ENCODE measurements at regions not wholly inside any gene's neighbourhood (a gene's known extent, or its start where the extent isn't known, plus 50 kb on each side); places are given as distances from the start of the nearest gene placed in this dataset.
"Not testable (repeated sequence)": the region's sequence is repeated elsewhere in the genome, so short reads cannot be mapped to it uniquely, and the experiment has no call there.

DNA sequence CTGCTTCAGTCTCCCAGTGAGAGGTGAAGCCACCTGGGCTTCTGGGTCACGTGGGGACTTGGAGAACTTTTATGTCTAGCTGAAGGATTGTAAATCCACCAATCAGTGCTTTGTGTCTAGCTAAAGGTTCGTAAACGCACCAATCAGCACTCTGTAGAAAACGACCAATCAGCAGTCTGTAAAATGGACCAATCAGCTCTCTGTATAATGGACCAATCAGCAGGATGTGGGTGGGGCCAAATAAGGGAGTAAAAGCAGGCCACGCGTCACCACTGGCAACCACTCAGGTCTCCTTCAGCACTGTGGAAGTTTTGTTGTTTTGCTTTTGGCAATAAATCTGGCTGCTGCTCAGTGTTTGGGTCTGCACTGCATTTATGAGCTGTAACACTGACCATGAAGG is 69.1 kb upstream of the NREP start:
- Histone ChIP-seq H3K79me2 (ENCODE audit: insufficient read depth, low read length) (no peaks in the 10 kb centered on the region), H4K20me1 (ENCODE audit: insufficient read depth, low read length) (no peaks in the 10 kb centered on the region), H3K27me3 (ENCODE audit: insufficient read depth, low read length) (no peaks in the 10 kb centered on the region), H3K27ac (ENCODE audit: low read depth, low read length) (no peak overlapping the region), H3K36me3 (ENCODE audit: insufficient read depth, low read length) (no peaks in the 10 kb centered on the region), H3K4me3 (ENCODE audit: insufficient read depth, low read length) (no peak overlapping the region), H3K4me2 (ENCODE audit: insufficient read depth, low read length) (no peak overlapping the region), H3K9me3 (ENCODE audit: low read depth, low read length) (no peaks in the 10 kb centered on the region), H2AFZ (ENCODE audit: low read length) (no peak overlapping the region), H3K4me1 (ENCODE audit: insufficient read depth, low read length) (peaks cover 20% of the 10 kb centered on the region)
- TF ChIP-seq, protein P1, sequence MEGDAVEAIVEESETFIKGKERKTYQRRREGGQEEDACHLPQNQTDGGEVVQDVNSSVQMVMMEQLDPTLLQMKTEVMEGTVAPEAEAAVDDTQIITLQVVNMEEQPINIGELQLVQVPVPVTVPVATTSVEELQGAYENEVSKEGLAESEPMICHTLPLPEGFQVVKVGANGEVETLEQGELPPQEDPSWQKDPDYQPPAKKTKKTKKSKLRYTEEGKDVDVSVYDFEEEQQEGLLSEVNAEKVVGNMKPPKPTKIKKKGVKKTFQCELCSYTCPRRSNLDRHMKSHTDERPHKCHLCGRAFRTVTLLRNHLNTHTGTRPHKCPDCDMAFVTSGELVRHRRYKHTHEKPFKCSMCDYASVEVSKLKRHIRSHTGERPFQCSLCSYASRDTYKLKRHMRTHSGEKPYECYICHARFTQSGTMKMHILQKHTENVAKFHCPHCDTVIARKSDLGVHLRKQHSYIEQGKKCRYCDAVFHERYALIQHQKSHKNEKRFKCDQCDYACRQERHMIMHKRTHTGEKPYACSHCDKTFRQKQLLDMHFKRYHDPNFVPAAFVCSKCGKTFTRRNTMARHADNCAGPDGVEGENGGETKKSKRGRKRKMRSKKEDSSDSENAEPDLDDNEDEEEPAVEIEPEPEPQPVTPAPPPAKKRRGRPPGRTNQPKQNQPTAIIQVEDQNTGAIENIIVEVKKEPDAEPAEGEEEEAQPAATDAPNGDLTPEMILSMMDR (IDR thresholded peaks at IDR 0.05; ENCODE audit: extremely low read depth, low read depth, low read length) = no peak
- no peak for DNase-seq (ENCODE audit: insufficient read length, low spot score, missing footprints)

DNA sequence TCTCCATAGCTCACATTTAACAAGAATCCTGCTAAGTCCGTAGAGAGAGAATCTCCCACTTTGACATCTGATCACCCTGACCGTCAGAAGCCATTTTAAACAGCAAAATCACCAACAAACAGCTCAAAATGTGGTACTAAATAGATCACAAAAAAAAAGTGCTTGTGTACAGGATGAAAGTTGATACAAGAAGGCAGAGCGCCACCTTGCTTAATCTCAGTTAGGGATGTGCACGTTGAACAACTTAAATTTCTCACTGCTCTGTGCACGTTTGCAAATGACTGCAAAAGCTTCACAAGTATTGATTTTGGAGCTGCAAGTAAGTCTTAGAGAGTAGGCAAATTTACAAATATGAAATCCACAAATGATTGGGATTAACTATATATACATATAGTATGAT is 63.1 kb upstream of the NREP start:
- Histone ChIP-seq H3K4me3 (ENCODE audit: insufficient read depth, low read length) (no peak overlapping the region), H3K79me2 (ENCODE audit: insufficient read depth, low read length) (no peaks in the 10 kb centered on the region), H2AFZ (ENCODE audit: low read length) (no peak overlapping the region), H3K4me1 (ENCODE audit: insufficient read depth, low read length) (no peaks in the 10 kb centered on the region), H3K9me3 (ENCODE audit: low read depth, low read length) (no peaks in the 10 kb centered on the region), H4K20me1 (ENCODE audit: insufficient read depth, low read length) (no peaks in the 10 kb centered on the region), H3K27me3 (ENCODE audit: insufficient read depth, low read length) (no peaks in the 10 kb centered on the region), H3K36me3 (ENCODE audit: insufficient read depth, low read length) (no peaks in the 10 kb centered on the region), H3K27ac (ENCODE audit: low read depth, low read length) (no peak overlapping the region), H3K4me2 (ENCODE audit: insufficient read depth, low read length) (no peak overlapping the region)
- DNase-seq (ENCODE audit: insufficient read length, low spot score, missing footprints) = no peak
- TF ChIP-seq, protein P1 (IDR thresholded peaks at IDR 0.05; ENCODE audit: extremely low read depth, low read depth, low read length) = no peak

DNA sequence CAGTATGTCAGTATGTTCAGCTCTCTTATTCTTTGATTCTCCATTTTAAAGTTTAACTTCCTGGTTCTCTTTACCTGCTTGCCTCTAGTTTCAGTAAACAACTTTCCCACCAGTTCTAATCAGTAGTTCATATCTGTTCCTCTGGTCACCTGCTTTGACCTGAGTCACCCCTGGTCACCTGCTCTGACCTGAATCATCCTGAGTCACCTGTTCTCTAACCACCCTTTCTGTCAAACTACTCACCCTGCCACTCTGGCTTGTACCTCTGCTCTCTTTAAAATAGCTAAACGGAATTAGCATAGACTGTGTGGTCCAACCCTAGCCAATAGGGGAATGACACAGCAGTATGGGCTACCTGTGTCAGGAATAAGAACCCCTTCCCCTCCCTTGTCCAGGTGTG is 62.0 kb upstream of the NREP start:
- H2AFZ ChIP-seq (ENCODE audit: low read length); H3K79me2 ChIP-seq (ENCODE audit: insufficient read depth, low read length); H3K4me3 ChIP-seq (ENCODE audit: insufficient read depth, low read length); H3K27ac ChIP-seq (ENCODE audit: low read depth, low read length); H3K9me3 ChIP-seq (ENCODE audit: low read depth, low read length); H3K4me2 ChIP-seq (ENCODE audit: insufficient read depth, low read length); H3K4me1 ChIP-seq (ENCODE audit: insufficient read depth, low read length); H3K27me3 ChIP-seq (ENCODE audit: insufficient read depth, low read length); H4K20me1 ChIP-seq (ENCODE audit: insufficient read depth, low read length); H3K36me3 ChIP-seq (ENCODE audit: insufficient read depth, low read length); DNase-seq (ENCODE audit: insufficient read length, low spot score, missing footprints): not testable (repeated sequence)

DNA sequence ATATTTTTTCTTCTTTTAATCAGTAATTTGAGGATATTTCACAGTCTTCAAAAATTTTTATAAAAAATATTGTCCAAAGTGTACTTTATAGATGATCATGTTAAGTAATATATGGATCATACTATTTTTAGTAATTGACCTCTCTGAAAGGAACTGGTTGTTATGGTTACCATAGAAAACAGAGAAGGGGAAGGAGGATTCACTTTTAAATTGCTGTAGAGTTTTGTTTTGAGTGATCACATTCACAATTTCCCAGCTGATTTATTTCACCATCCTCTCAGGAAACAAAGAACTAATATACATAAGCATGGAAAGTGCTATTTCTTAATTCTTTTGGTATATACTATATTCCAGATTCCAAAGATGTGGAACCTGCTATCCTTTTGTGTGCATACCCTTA is 56.5 kb upstream of the NREP start:
- no peak overlapping the region for H3K27ac ChIP-seq (ENCODE audit: low read depth, low read length)
- no peak overlapping the region for H2AFZ ChIP-seq (ENCODE audit: low read length)
- TF ChIP-seq, protein P1 (IDR thresholded peaks at IDR 0.05; ENCODE audit: extremely low read depth, low read depth, low read length) = no peak
- H3K79me2 ChIP-seq (ENCODE audit: insufficient read depth, low read length) = no peaks in the 10 kb centered on the region
- no peaks in the 10 kb centered on the region for H4K20me1 ChIP-seq (ENCODE audit: insufficient read depth, low read length)
- no peaks in the 10 kb centered on the region for H3K27me3 ChIP-seq (ENCODE audit: insufficient read depth, low read length)
- peaks cover 5% of the 10 kb centered on the region for H3K4me1 ChIP-seq (ENCODE audit: insufficient read depth, low read length)
- no peaks in the 10 kb centered on the region for H3K36me3 ChIP-seq (ENCODE audit: insufficient read depth, low read length)
- no peak for DNase-seq (ENCODE audit: insufficient read length, low spot score, missing footprints)
- H3K9me3 ChIP-seq (ENCODE audit: low read depth, low read length) = no peaks in the 10 kb centered on the region
- H3K4me3 ChIP-seq (ENCODE audit: insufficient read depth, low read length) = no peak overlapping the region
- no peak overlapping the region for H3K4me2 ChIP-seq (ENCODE audit: insufficient read depth, low read length)

DNA sequence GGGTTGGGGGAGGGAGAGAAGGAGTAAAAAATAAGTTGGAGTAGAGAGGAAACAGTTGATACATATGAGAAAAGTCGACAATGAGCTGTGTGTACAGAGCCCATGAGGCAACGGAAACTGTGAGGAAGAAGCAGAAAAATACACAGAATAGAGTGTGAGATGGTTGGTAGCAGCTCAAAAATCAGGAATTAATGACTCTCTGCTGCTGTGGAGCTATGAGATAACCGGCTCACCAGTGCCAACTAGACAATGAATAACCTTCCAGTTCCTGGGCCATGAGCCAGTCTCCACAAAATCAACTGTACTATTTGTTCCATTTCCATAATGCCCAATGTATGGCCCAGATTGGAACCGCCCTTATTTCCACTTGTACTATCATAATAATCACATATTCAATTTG is 53.1 kb upstream of the NREP start:
- Histone ChIP-seq H3K4me2 (ENCODE audit: insufficient read depth, low read length) (no peak overlapping the region), H3K4me1 (ENCODE audit: insufficient read depth, low read length) (peaks cover 5% of the 10 kb centered on the region), H3K27me3 (ENCODE audit: insufficient read depth, low read length) (no peaks in the 10 kb centered on the region), H3K9me3 (ENCODE audit: low read depth, low read length) (no peaks in the 10 kb centered on the region), H3K4me3 (ENCODE audit: insufficient read depth, low read length) (no peak overlapping the region), H2AFZ (ENCODE audit: low read length) (no peak overlapping the region), H3K79me2 (ENCODE audit: insufficient read depth, low read length) (no peaks in the 10 kb centered on the region), H3K36me3 (ENCODE audit: insufficient read depth, low read length) (no peaks in the 10 kb centered on the region), H4K20me1 (ENCODE audit: insufficient read depth, low read length) (no peaks in the 10 kb centered on the region), H3K27ac (ENCODE audit: low read depth, low read length) (no peak overlapping the region)
- TF ChIP-seq, protein P1 (IDR thresholded peaks at IDR 0.05; ENCODE audit: extremely low read depth, low read depth, low read length) = no peak
- DNase-seq (ENCODE audit: insufficient read length, low spot score, missing footprints) = no peak
